ENCODE measurements at regions not wholly inside any gene's neighbourhood (a gene's known extent, or its start where the extent isn't known, plus 50 kb on each side); places are given as distances from the start of the nearest gene placed in this dataset.

- TF ChIP-seq, protein P1, sequence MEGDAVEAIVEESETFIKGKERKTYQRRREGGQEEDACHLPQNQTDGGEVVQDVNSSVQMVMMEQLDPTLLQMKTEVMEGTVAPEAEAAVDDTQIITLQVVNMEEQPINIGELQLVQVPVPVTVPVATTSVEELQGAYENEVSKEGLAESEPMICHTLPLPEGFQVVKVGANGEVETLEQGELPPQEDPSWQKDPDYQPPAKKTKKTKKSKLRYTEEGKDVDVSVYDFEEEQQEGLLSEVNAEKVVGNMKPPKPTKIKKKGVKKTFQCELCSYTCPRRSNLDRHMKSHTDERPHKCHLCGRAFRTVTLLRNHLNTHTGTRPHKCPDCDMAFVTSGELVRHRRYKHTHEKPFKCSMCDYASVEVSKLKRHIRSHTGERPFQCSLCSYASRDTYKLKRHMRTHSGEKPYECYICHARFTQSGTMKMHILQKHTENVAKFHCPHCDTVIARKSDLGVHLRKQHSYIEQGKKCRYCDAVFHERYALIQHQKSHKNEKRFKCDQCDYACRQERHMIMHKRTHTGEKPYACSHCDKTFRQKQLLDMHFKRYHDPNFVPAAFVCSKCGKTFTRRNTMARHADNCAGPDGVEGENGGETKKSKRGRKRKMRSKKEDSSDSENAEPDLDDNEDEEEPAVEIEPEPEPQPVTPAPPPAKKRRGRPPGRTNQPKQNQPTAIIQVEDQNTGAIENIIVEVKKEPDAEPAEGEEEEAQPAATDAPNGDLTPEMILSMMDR (IDR thresholded peaks at IDR 0.05) = no peak
- 85 to 89% methylated on average over 8 of the region's 8 CpGs for WGBS, 2 donors
- H3K36me3 ChIP-seq (ENCODE audit: low read depth, missing control alignments) = no peaks in the 10 kb centered on the region
- intact Hi-C loops (cut with DNase I; ENCODE audit: low total_unique reads) = no loop called here
- H3K27me3 ChIP-seq = no peaks in the 10 kb centered on the region
- H3K4me1 ChIP-seq = no peaks in the 10 kb centered on the region
- DNase-seq = no peak
- no peak overlapping the region for H3K4me3 ChIP-seq
- no peak overlapping the region for H3K27ac ChIP-seq
- no peaks in the 10 kb centered on the region for H3K9me3 ChIP-seq
Measured at GRCh38 chr11:116507849-116508695, 264.7 kb downstream of the BUD13 start.

GRCh38 chr11:116507016-116507415, 265.8 kb downstream of the BUD13 start:
- no peak overlapping the region for H3K27ac ChIP-seq
- intact Hi-C loops (cut with DNase I; ENCODE audit: low total_unique reads) = no loop called here
- no peaks in the 10 kb centered on the region for H3K9me3 ChIP-seq
- no peak for TF ChIP-seq POLR2A (IDR thresholded peaks at IDR 0.05)
- TF ChIP-seq, protein P1 (IDR thresholded peaks at IDR 0.05) = no peak
- H3K4me3 ChIP-seq = no peak overlapping the region
- no peaks in the 10 kb centered on the region for H3K4me1 ChIP-seq
- no peaks in the 10 kb centered on the region for H3K27me3 ChIP-seq
- WGBS, 2 donors = 87 to 96% methylated on average over 4 of the region's 4 CpGs
- DNase-seq = no peak
- H3K36me3 ChIP-seq (ENCODE audit: low read depth, missing control alignments) = no peaks in the 10 kb centered on the region

- H3K27ac ChIP-seq = no peak overlapping the region
- WGBS, 2 donors = 84 to 86% methylated on average over 6 of the region's 6 CpGs
- intact Hi-C loops (cut with DNase I; ENCODE audit: low total_unique reads) = no loop called here
Measured at GRCh38 chr11:116506263-116506825, 266.4 kb downstream of the BUD13 start.

DNA sequence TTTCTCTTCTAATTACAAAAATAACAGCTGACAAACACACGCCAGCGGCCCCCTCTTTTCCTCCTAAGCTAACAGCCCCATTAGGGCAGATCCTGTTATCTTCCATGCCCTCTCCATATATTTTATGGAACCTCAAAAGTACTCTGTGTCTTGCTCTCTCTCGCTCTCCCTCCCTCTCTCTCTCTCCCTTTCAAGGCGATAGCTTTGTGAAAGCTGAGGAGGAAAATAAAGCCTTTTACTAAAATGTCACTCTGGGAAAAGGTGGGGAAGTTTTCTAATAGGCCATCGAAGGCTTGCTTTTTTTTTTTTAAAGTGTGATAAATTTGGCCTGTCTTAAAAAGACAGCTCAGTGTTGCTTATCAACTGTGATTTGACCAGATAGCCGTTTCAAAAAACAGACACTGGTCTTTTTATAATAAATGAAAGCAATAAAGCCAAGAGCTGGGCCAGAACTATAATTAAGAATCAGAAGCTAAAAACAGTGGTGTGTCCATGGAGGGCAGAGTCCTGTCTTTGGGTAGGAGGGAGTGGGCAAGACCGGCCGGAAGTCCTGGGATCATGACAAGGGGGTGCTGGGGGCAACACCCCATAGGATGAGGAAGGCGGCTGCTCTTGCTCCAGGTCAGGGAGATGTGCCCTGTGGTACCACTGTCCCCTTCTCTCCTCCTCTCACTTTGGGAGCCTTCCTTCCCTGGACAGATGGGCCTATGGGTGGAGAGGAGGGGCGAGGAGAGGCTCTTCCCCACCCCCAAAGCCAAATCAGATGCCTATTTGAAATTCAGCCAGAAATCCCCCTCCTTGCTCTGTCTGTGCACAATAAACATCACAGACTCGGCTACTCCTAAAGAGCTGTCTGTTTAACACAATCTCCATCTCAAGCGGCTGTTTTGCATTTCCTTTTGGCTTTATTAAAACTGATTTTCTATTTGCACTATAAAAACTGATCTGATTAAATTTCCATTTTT, 267.2 kb downstream of the BUD13 start:
- TF ChIP-seq, protein P1 (IDR thresholded peaks at IDR 0.05) = no peak
- no peak for TF ChIP-seq POLR2A (IDR thresholded peaks at IDR 0.05)
- 67% methylated on average over 12 of the region's 12 CpGs for WGBS, 2 donors
- Histone ChIP-seq H3K27ac (no peak overlapping the region), H3K27me3 (no peaks in the 10 kb centered on the region), H3K4me1 (peaks cover 1% of the 10 kb centered on the region), H3K4me3 (no peak overlapping the region), H3K36me3 (ENCODE audit: low read depth, missing control alignments) (no peaks in the 10 kb centered on the region), H3K9me3 (no peaks in the 10 kb centered on the region)
- no peak for DNase-seq
- intact Hi-C loops (cut with DNase I; ENCODE audit: low total_unique reads) = no loop called here

More at GRCh38 chr11:116506263-116506825, 266.4 kb downstream of the BUD13 start:
- TF ChIP-seq, protein P1 (IDR thresholded peaks at IDR 0.05) = no peak
- no peak for TF ChIP-seq POLR2A (IDR thresholded peaks at IDR 0.05)
- H3K4me1 ChIP-seq = no peaks in the 10 kb centered on the region
- no peaks in the 10 kb centered on the region for H3K36me3 ChIP-seq (ENCODE audit: low read depth, missing control alignments)
- DNase-seq = no peak
- no peaks in the 10 kb centered on the region for H3K9me3 ChIP-seq
- no peaks in the 10 kb centered on the region for H3K27me3 ChIP-seq
- no peak overlapping the region for H3K4me3 ChIP-seq
